ENCODE measurements at regions not wholly inside any gene's neighbourhood (a gene's known extent, or its start where the extent isn't known, plus 50 kb on each side); places are given as distances from the start of the nearest gene placed in this dataset.

- TF ChIP-seq CTCF (IDR thresholded peaks at IDR 0.05; ENCODE audit: poor library complexity) = no peak
- TF ChIP-seq EZH2 (IDR thresholded peaks at IDR 0.05; ENCODE audit: borderline replicate concordance) = no peak
These were observed 95.1 kb upstream of the CCDC71L start for GRCh38 chr7:106756071-106756470.
